Choroid plexus epithelial cell (primary cell): ENCODE measurements at regions not wholly inside any gene's neighbourhood (a gene's known extent, or its start where the extent isn't known, plus 50 kb on each side); places are given as distances from the start of the nearest gene placed in this dataset.
A peak's percentile ranks its signal among the peaks of the same experiment; 100 is the strongest.

Experiments used
- DNase-seq: peaks from one replicate; pipeline ENCODE4 v3.0.0-alpha.2; 2010; ENCODE audit warnings: low read depth
- H3K4me3 ChIP-seq: 2 replicates; pipeline ENCODE4 v1.5.1; 2011; ENCODE audit warnings: low read depth, mild to moderate bottlenecking, control low read depth, low read length, moderate library complexity
- CTCF ChIP-seq: conservative IDR thresholded peaks from 2 replicates; pipeline ENCODE4 v1.5.1; 2011; ENCODE audit warnings: low read depth, mild to moderate bottlenecking, control low read depth, inconsistent platforms, low read length, moderate library complexity

- TF ChIP-seq CTCF, result no peak
- DNase-seq, result no peak
- H3K4me3 ChIP-seq, result no peak overlapping the region
Measured at GRCh38 chr10:69692267-69692666, 62.2 kb downstream of the FAM241B start.

GRCh38 chr10:69692891-69693290 is 62.8 kb downstream of the FAM241B start:
- TF ChIP-seq CTCF, result no peak
- no peak for DNase-seq
- H3K4me3 ChIP-seq, result no peak overlapping the region

- no peak overlapping the region for H3K4me3 ChIP-seq
- no peak for DNase-seq
- TF ChIP-seq CTCF, result no peak
Measured at GRCh38 chr10:69693886-69694285, 63.8 kb downstream of the FAM241B start.

- TF ChIP-seq CTCF, result peak; percentile 73
- no peak overlapping the region for H3K4me3 ChIP-seq
- DNase-seq, result peak; percentile 93
Measured at GRCh38 chr10:69696073-69696731, 66.2 kb downstream of the FAM241B start.

GRCh38 chr10:69697006-69697405 is 67.0 kb downstream of the FAM241B start:
- no peak for DNase-seq
- TF ChIP-seq CTCF, result no peak

GRCh38 chr10:69703256-69703655 is 73.2 kb downstream of the FAM241B start:
- TF ChIP-seq CTCF, result no peak
- DNase-seq, result peak; percentile 85

More at GRCh38 chr10:69697006-69697405, 67.0 kb downstream of the FAM241B start:
- H3K4me3 ChIP-seq, result no peak overlapping the region

GRCh38 chr10:69703766-69704630 is 74.0 kb downstream of the FAM241B start:
- TF ChIP-seq CTCF, result peak; percentile 21
- no peak overlapping the region for H3K4me3 ChIP-seq
- DNase-seq, result peak; percentile 98

More at GRCh38 chr10:69703256-69703655, 73.2 kb downstream of the FAM241B start:
- no peak overlapping the region for H3K4me3 ChIP-seq
